IMR-90 (cell line): ENCODE measurements at regions not wholly inside any gene's neighbourhood (a gene's known extent, or its start where the extent isn't known, plus 50 kb on each side); places are given as distances from the start of the nearest gene placed in this dataset.

Experiments
- ATAC-seq: fragments of 200-7000 bp; cut with Tn5 transposase; 2 replicates; pipeline ENCODE4 v1.9.1; 2020; ENCODE audit warnings: low read depth, mild to moderate bottlenecking, moderate library complexity
- BruUV-seq: library from RNA; stranded (reverse); fragments of 400-500 nt; replicated peaks from 2 replicates; lab custom pipeline; 2021; lab: Mats Ljungman, UMichigan
- CTCF ChIA-PET: fragments of 300-600 bp; formaldehyde crosslinking; extraction: SDS; loops from one replicate; lab custom pipeline; 2021; ENCODE audit warnings: antibody characterized with exemption; lab: Yijun Ruan, JAX
- POLR2A ChIA-PET: fragments of 300-600 bp; sonication (Branson Sonifier 250); formaldehyde crosslinking; loops from one replicate; lab custom pipeline; 2022; ENCODE audit warnings: antibody characterized with exemption; ENCODE audit not compliant: unreplicated experiment; lab: Charles Lee
- DNase-seq: peaks from one replicate; pipeline ENCODE4 v3.0.0; 2013
- H2AFZ ChIP-seq: replicated peaks from 2 replicates; pipeline ENCODE3; 2013; ENCODE audit warnings: low read length, mild to moderate bottlenecking; ENCODE audit not compliant: poor library complexity
- H2AK5ac ChIP-seq: 2 replicates; pipeline ENCODE4 v1.6.1; 2013; ENCODE audit warnings: low read depth, low read length, inconsistent platforms
- H2AK9ac ChIP-seq: replicated peaks from 2 replicates; pipeline ENCODE3; 2013; ENCODE audit warnings: mild to moderate bottlenecking, low read depth, low read length, moderate library complexity; ENCODE audit not compliant: poor library complexity
- H2BK120ac ChIP-seq: 2 replicates; pipeline ENCODE4 v1.6.1; 2013; ENCODE audit warnings: low read depth, low read length, inconsistent platforms
- H2BK15ac ChIP-seq: 3 replicates; pipeline ENCODE4 v1.6.1; 2013; ENCODE audit warnings: low read depth, low read length, inconsistent platforms
- H2BK20ac ChIP-seq: 2 replicates; pipeline ENCODE4 v1.6.1; 2013; ENCODE audit warnings: low read depth, mild to moderate bottlenecking, inconsistent platforms, low read length, moderate library complexity
- H2BK5ac ChIP-seq: 2 replicates; pipeline ENCODE4 v1.6.1; 2013; ENCODE audit warnings: mild to moderate bottlenecking, low read depth, low read length, inconsistent platforms; ENCODE audit not compliant: poor library complexity, severe bottlenecking
- H3K14ac ChIP-seq: replicated peaks from 2 replicates; pipeline ENCODE4 v1.6.1; 2013; ENCODE audit warnings: low read depth, low read length, inconsistent platforms
- H3K18ac ChIP-seq: 2 replicates; pipeline ENCODE4 v1.6.1; 2013; ENCODE audit warnings: low read depth, low read length, control low read depth
- H3K23ac ChIP-seq: 2 replicates; pipeline ENCODE4 v1.6.1; 2013; ENCODE audit warnings: low read depth, low read length, inconsistent platforms
- H3K27ac ChIP-seq: 2 replicates; pipeline ENCODE4 v1.5.1; 2013; ENCODE audit warnings: mild to moderate bottlenecking, control low read depth, low read length; ENCODE audit not compliant: insufficient read depth
- H3K27me3 ChIP-seq: 2 replicates; pipeline ENCODE4 v1.6.1; 2013; ENCODE audit warnings: low read length; ENCODE audit not compliant: control insufficient read depth, insufficient read depth
- H3K36me3 ChIP-seq: 2 replicates; pipeline ENCODE4 v1.6.1; 2013; ENCODE audit warnings: low read length, mixed read lengths; ENCODE audit not compliant: control insufficient read depth, insufficient read depth
- H3K4ac ChIP-seq: 2 replicates; pipeline ENCODE4 v1.6.1; 2013; ENCODE audit warnings: low read depth, low read length, inconsistent platforms
- H3K4me1 ChIP-seq: 2 replicates; pipeline ENCODE4 v1.6.1; 2013; ENCODE audit warnings: low read length, mixed read lengths; ENCODE audit not compliant: control insufficient read depth, insufficient read depth
- H3K4me2 ChIP-seq: 2 replicates; pipeline ENCODE4 v1.6.1; 2013; ENCODE audit warnings: low read depth, mild to moderate bottlenecking, control low read depth, low read length, moderate library complexity
- H3K4me3 ChIP-seq: 2 replicates; pipeline ENCODE4 v1.5.1; 2013; ENCODE audit warnings: low read depth, mild to moderate bottlenecking, control low read depth, low read length, moderate library complexity; ENCODE audit not compliant: insufficient read depth
- H3K56ac ChIP-seq: 2 replicates; pipeline ENCODE4 v1.6.1; 2013; ENCODE audit warnings: low read length, inconsistent platforms; ENCODE audit not compliant: insufficient read depth; ENCODE audit errors: extremely low read depth
- H3K79me1 ChIP-seq, 2 experiments: 2 replicates each; pipeline ENCODE4 v1.6.1; 2013; ENCODE audit warnings: low read length in 2 of 2, inconsistent platforms in 1 of 2, low read depth in 1 of 2
- H3K9ac ChIP-seq: 2 replicates; pipeline ENCODE4 v1.6.1; 2013; ENCODE audit warnings: low read depth, low read length, control low read depth
- H3K9me1 ChIP-seq: 2 replicates; pipeline ENCODE4 v1.6.1; 2013; ENCODE audit warnings: low read length, inconsistent platforms; ENCODE audit not compliant: insufficient read depth
- H3K9me3 ChIP-seq: 2 replicates; pipeline ENCODE4 v1.6.1; 2013; ENCODE audit warnings: low read length; ENCODE audit not compliant: control insufficient read depth, insufficient read depth
- H4K20me1 ChIP-seq: 2 replicates; pipeline ENCODE4 v1.6.1; 2013; ENCODE audit warnings: low read length, inconsistent platforms; ENCODE audit not compliant: insufficient read depth
- H4K5ac ChIP-seq: 2 replicates; pipeline ENCODE4 v1.6.1; 2013; ENCODE audit warnings: mild to moderate bottlenecking, low read depth, low read length, control low read depth
- H4K8ac ChIP-seq, 2 experiments: 2 replicates each; pipeline ENCODE4 v1.6.1; 2013; ENCODE audit warnings: low read depth in 2 of 2, low read length in 2 of 2, control low read depth in 1 of 2, inconsistent platforms in 1 of 2
- H4K91ac ChIP-seq: 2 replicates; pipeline ENCODE4 v1.6.1; 2013; ENCODE audit warnings: low read depth, low read length, inconsistent platforms; ENCODE audit not compliant: insufficient read depth
- BHLHE40 ChIP-seq: fragments of 150-350 bp; IDR thresholded peaks from 2 replicates; pipeline ENCODE4 v1.6.1; 2016; ENCODE audit warnings: mild to moderate bottlenecking, low read depth, low read length
- CEBPB ChIP-seq: IDR thresholded peaks from 2 replicates; pipeline ENCODE4 v1.6.1; 2012; ENCODE audit warnings: low read depth, low read length, improper control_type of control experiment
- CHD1 ChIP-seq: IDR thresholded peaks from 2 replicates; pipeline ENCODE4 v1.6.1; 2012; ENCODE audit warnings: low read depth, low read length, improper control_type of control experiment
- FOS ChIP-seq: fragments of 150-350 bp; IDR thresholded peaks from 2 replicates; pipeline ENCODE4 v1.6.1; 2016; ENCODE audit warnings: low read depth, low read length
- MAFK ChIP-seq: IDR thresholded peaks from 2 replicates; pipeline ENCODE4 v1.6.1; 2012; ENCODE audit warnings: low read depth, low read length, improper control_type of control experiment
- MAZ ChIP-seq: IDR thresholded peaks from 2 replicates; pipeline ENCODE4 v1.6.1; 2012; ENCODE audit warnings: low read depth, mild to moderate bottlenecking, low read length, improper control_type of control experiment, moderate library complexity, borderline replicate concordance
- MXI1 ChIP-seq: IDR thresholded peaks from 2 replicates; pipeline ENCODE4 v1.6.1; 2012; ENCODE audit warnings: low read depth, mild to moderate bottlenecking, low read length, moderate library complexity, borderline replicate concordance
- NFE2L2 ChIP-seq: fragments of 150-350 bp; IDR thresholded peaks from 2 replicates; pipeline ENCODE4 v1.6.1; 2016; ENCODE audit warnings: low read depth, mild to moderate bottlenecking, low read length
- POLR2A ChIP-seq: IDR thresholded peaks from 2 replicates; pipeline ENCODE4 v1.6.1; 2012; ENCODE audit warnings: mild to moderate bottlenecking, low read depth, low read length
- RCOR1 ChIP-seq: IDR thresholded peaks from 2 replicates; pipeline ENCODE4 v1.6.1; 2012; ENCODE audit warnings: mild to moderate bottlenecking, low read length, improper control_type of control experiment; ENCODE audit not compliant: insufficient replicate concordance
- RFX5 ChIP-seq: IDR thresholded peaks from 2 replicates; pipeline ENCODE4 v1.8.0; 2012; ENCODE audit warnings: low read depth, mild to moderate bottlenecking, low read length, moderate library complexity
- SMC3 ChIP-seq: fragments of 150-350 bp; IDR thresholded peaks from 2 replicates; pipeline ENCODE4 v1.6.1; 2016; ENCODE audit warnings: low read depth, mild to moderate bottlenecking, antibody characterized with exemption, low read length, moderate library complexity
- WGBS, 2 experiments: methylation state at CpG; one replicate each; pipeline versions ENCODE4 v1.1.5 to v1.1.7; 2013; ENCODE audit warnings: missing lambda C conversion rate in 2 of 2; ENCODE audit not compliant: insufficient read length in 1 of 2; ENCODE audit errors: extremely low coverage in 2 of 2; 5-methylcytosine and 5-hydroxymethylcytosine counted together
- dilution Hi-C: fragments of 300-500 bp; cut with HindIII; formaldehyde crosslinking; loops from one replicate; pipeline ENCODE4 v1.14.3; 2018; ENCODE audit warnings: low sequenced_read_pairs; ENCODE audit not compliant: unreplicated experiment
- in situ Hi-C: fragments of 300-500 bp; cut with MboI; formaldehyde crosslinking; loops from 3 replicates; pipeline ENCODE4 v1.14.3; 2019; ENCODE audit warnings: low sequenced_read_pairs, inconsistent platforms, mixed read lengths
- intact Hi-C: fragments of 100-400 bp; cut with micrococcal nuclease; formaldehyde crosslinking; loops from 2 replicates; pipeline ENCODE4 v1.10.0; 2022
- TF ChIP-seq, protein P1 (sequence below): conservative IDR thresholded peaks from 2 replicates; pipeline ENCODE4 v1.5.1; 2012; ENCODE audit warnings: mild to moderate bottlenecking, low read depth, low read length, improper control_type of control experiment
- TF ChIP-seq, protein P2 (sequence below): fragments of 150-350 bp; IDR thresholded peaks from 2 replicates; pipeline ENCODE4 v1.6.1; 2016; ENCODE audit warnings: low read depth, mild to moderate bottlenecking, low read length, moderate library complexity, borderline replicate concordance
- TF ChIP-seq, protein P3 (sequence below): fragments of 150-350 bp; IDR thresholded peaks from 2 replicates; pipeline ENCODE4 v1.6.1; 2017; ENCODE audit warnings: mild to moderate bottlenecking, antibody characterized with exemption, low read length, low read depth

DNA sequence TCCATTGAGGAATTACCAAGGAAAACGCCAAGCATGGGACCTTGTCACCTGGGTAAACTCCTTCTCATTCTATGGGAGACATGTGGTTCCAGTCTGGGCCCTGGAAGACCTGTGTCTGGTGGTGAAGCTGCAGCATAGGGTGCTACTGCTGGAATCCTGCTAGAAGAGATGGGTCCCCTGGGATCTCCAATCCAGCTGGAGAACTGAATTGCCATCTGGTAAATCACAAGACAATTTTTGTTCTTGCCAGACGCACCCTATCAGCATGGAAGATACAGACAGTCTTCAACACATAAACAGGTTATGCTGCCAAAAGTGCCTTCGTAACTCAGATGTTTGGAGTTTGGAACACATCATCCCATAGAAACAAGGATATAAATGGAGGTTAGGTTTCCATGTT lies 424.0 kb upstream of the BRINP1 start:
- Histone ChIP-seq H3K4me1 (no peaks in the 10 kb centered on the region), H2BK120ac (no peak overlapping the region), H2BK15ac (no peak overlapping the region), H3K23ac (no peak overlapping the region), H4K8ac (no peak overlapping the region), H2AFZ (no peak overlapping the region), H4K20me1 (no peaks in the 10 kb centered on the region), H3K56ac (no peak overlapping the region), H4K91ac (no peak overlapping the region), H3K9me1 (no peaks in the 10 kb centered on the region), H2AK9ac (no peak overlapping the region), H3K27me3 (no peaks in the 10 kb centered on the region), H3K36me3 (no peaks in the 10 kb centered on the region), H3K18ac (no peak overlapping the region), H3K4me3 (no peak overlapping the region), H3K79me1 (no peaks in the 10 kb centered on the region), H2BK20ac (no peak overlapping the region), H3K4ac (no peak overlapping the region), H4K5ac (no peak overlapping the region), H2BK5ac (no peak overlapping the region), H3K4me2 (no peak overlapping the region), H3K14ac (no peak overlapping the region), H3K9ac (no peak overlapping the region), H2AK5ac (no peak overlapping the region), H3K27ac (no peak overlapping the region), H3K9me3 (peaks cover 4% of the 10 kb centered on the region; the same call in 1 of the 2 replicates)
- intact Hi-C loops = no loop called here
- no TSS peak for BruUV-seq
- no peak for DNase-seq
- TF ChIP-seq FOS (no peak), RCOR1 (no peak), NFE2L2 (no peak), CHD1 (no peak), MXI1 (no peak), POLR2A (no peak), CEBPB (no peak), SMC3 (no peak), MAFK (no peak), RFX5 (no peak), MAZ (no peak), BHLHE40 (no peak)
- TF ChIP-seq, protein P1, sequence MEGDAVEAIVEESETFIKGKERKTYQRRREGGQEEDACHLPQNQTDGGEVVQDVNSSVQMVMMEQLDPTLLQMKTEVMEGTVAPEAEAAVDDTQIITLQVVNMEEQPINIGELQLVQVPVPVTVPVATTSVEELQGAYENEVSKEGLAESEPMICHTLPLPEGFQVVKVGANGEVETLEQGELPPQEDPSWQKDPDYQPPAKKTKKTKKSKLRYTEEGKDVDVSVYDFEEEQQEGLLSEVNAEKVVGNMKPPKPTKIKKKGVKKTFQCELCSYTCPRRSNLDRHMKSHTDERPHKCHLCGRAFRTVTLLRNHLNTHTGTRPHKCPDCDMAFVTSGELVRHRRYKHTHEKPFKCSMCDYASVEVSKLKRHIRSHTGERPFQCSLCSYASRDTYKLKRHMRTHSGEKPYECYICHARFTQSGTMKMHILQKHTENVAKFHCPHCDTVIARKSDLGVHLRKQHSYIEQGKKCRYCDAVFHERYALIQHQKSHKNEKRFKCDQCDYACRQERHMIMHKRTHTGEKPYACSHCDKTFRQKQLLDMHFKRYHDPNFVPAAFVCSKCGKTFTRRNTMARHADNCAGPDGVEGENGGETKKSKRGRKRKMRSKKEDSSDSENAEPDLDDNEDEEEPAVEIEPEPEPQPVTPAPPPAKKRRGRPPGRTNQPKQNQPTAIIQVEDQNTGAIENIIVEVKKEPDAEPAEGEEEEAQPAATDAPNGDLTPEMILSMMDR = no peak
- TF ChIP-seq, protein P2, sequence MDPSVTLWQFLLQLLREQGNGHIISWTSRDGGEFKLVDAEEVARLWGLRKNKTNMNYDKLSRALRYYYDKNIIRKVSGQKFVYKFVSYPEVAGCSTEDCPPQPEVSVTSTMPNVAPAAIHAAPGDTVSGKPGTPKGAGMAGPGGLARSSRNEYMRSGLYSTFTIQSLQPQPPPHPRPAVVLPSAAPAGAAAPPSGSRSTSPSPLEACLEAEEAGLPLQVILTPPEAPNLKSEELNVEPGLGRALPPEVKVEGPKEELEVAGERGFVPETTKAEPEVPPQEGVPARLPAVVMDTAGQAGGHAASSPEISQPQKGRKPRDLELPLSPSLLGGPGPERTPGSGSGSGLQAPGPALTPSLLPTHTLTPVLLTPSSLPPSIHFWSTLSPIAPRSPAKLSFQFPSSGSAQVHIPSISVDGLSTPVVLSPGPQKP = no peak
- TF ChIP-seq, protein P3, sequence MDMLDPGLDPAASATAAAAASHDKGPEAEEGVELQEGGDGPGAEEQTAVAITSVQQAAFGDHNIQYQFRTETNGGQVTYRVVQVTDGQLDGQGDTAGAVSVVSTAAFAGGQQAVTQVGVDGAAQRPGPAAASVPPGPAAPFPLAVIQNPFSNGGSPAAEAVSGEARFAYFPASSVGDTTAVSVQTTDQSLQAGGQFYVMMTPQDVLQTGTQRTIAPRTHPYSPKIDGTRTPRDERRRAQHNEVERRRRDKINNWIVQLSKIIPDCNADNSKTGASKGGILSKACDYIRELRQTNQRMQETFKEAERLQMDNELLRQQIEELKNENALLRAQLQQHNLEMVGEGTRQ = no peak
- POLR2A ChIA-PET = no interaction called here
- in situ Hi-C loops = no loop called here
- dilution Hi-C loops = no loop called here
- no peak for ATAC-seq
- WGBS, 2 experiments = no CpG with 5 or more reads among the region's 3 CpGs
- CTCF ChIA-PET = no interaction called here
